ENCODE measurements at regions not wholly inside any gene's neighbourhood (a gene's known extent, or its start where the extent isn't known, plus 50 kb on each side); places are given as distances from the start of the nearest gene placed in this dataset.

DNA sequence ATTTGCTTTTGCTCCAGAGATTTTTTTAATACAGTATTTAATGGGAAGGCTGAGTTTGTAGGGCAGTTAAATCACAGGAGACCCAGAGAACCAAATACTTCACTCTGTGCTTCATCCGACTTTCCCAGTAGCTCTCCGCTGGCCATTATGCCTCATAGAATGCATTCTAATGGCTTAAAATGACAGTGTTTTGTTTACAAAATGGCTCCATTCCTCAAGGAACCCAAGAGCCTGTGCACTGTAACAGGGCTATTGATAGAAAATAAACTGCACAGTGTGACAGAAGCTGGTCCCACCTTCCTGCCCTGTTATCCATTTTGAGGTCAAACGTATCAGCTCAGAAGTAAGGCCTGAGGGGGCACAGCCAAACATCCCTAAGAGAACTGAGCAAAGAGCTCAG is 136.5 kb downstream of the RAP2A start:
- no peak for TF ChIP-seq POLR2A (IDR thresholded peaks at IDR 0.05)
- TF ChIP-seq, protein P1, sequence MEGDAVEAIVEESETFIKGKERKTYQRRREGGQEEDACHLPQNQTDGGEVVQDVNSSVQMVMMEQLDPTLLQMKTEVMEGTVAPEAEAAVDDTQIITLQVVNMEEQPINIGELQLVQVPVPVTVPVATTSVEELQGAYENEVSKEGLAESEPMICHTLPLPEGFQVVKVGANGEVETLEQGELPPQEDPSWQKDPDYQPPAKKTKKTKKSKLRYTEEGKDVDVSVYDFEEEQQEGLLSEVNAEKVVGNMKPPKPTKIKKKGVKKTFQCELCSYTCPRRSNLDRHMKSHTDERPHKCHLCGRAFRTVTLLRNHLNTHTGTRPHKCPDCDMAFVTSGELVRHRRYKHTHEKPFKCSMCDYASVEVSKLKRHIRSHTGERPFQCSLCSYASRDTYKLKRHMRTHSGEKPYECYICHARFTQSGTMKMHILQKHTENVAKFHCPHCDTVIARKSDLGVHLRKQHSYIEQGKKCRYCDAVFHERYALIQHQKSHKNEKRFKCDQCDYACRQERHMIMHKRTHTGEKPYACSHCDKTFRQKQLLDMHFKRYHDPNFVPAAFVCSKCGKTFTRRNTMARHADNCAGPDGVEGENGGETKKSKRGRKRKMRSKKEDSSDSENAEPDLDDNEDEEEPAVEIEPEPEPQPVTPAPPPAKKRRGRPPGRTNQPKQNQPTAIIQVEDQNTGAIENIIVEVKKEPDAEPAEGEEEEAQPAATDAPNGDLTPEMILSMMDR (IDR thresholded peaks at IDR 0.05) = no peak
